Gastrocnemius medialis (tissue), 4 donors: ENCODE measurements at regions not wholly inside any gene's neighbourhood (a gene's known extent, or its start where the extent isn't known, plus 50 kb on each side); places are given as distances from the start of the nearest gene placed in this dataset.
A peak's percentile ranks its signal among the peaks of the same experiment; 100 is the strongest.

Experiments
- ATAC-seq, 2 donors: fragments of 150-250 bp; one replicate each; pipeline ENCODE4 v1.9.1; 2016
- DNase-seq, 2 donors: peaks; one replicate each; pipeline ENCODE4 v3.0.0-alpha.2; 2019
- H3K27ac ChIP-seq, 4 donors: fragments of 200-600 bp; sonication (generic); 1 replicate in 1 of 4; 2 replicates in 3 of 4; pipeline ENCODE4 v1.5.1; 2016 to 2018; ENCODE audit warnings: mild to moderate bottlenecking in 2 of 4, moderate library complexity in 1 of 4
- H3K27me3 ChIP-seq, 3 donors: fragments of 200-600 bp; sonication (generic) in 2 of 3; 1 replicate in 1 of 3; 2 replicates in 2 of 3; pipeline versions ENCODE4 v1.5.1 to v1.6.0; 2016 to 2019; ENCODE audit warnings: mild to moderate bottlenecking in 1 of 3, moderate library complexity in 1 of 3
- H3K36me3 ChIP-seq, 2 donors: fragments of 200-600 bp; sonication (generic) in 1 of 2; one replicate each; pipeline ENCODE4 v1.5.1; 2017 to 2018
- H3K4me1 ChIP-seq, 2 donors: fragments of 200-600 bp; sonication (generic) in 1 of 2; one replicate each; pipeline ENCODE4 v1.5.1; 2016 to 2017; ENCODE audit warnings: mild to moderate bottlenecking in 2 of 2
- H3K4me3 ChIP-seq, 4 donors: fragments of 200-600 bp; sonication (generic) in 3 of 4; 1 replicate in 1 of 4; 2 replicates in 3 of 4; pipeline ENCODE4 v1.5.1; 2016 to 2019; ENCODE audit warnings: mild to moderate bottlenecking in 2 of 4
- H3K9me3 ChIP-seq, 3 donors: fragments of 200-600 bp; sonication (generic) in 2 of 3; 1 replicate in 1 of 3; 2 replicates in 2 of 3; pipeline ENCODE4 v1.5.1; 2016 to 2019
- POLR2A ChIP-seq, 2 donors: fragments of 450-650 bp; IDR thresholded peaks; one replicate each; pipeline ENCODE4 v1.6.1; 2017; ENCODE audit warnings: antibody characterized with exemption in 2 of 2, mild to moderate bottlenecking in 2 of 2, moderate library complexity in 2 of 2
- in situ Hi-C, 4 donors: fragments of 200-750 bp; cut with MboI; loops; one replicate each; pipeline versions ENCODE4 v1.15.0 to v1.8.0; 2017; ENCODE audit warnings: low sequenced_read_pairs in 4 of 4
- intact Hi-C: fragments of 100-400 bp; cut with DNase I; formaldehyde crosslinking; loops from one replicate; pipeline ENCODE4 v1.15.1; 2023; ENCODE audit warnings: low total_unique reads
- TF ChIP-seq, protein P1 (sequence below), 5 experiments: fragments of 450-650 bp in 3 of 5; fragments of 200-600 bp in 2 of 5; sonication (generic) in 2 of 5; IDR thresholded peaks in 4 of 5; conservative IDR thresholded peaks in 1 of 5; 1 replicate in 4 of 5; 2 replicates in 1 of 5; pipeline ENCODE4 v1.5.1; 2016 to 2019; ENCODE audit warnings: antibody characterized with exemption in 5 of 5, mild to moderate bottlenecking in 3 of 5, moderate library complexity in 3 of 5

DNA sequence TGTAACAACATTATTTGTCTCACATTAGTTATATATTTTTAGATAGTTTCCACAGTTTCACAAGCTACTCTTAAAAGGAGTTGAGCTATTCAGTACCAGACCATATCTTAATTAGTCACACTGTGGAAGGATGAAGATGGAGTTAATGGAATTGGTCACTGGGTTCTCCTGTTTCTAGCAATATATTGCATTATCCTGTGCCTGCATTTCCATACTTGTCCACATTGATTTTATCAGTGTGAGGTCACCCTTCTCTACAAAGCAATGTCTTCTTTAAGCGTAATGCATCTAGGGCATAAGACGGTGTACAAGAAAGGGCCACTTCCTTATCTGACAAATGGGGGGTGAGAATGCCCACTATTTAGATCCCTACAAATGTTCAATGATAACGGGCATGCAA is 216.8 kb upstream of the TANK start:
- Histone ChIP-seq H3K4me1 (no peaks in the 10 kb centered on the region), H3K36me3 (no peaks in the 10 kb centered on the region), H3K27ac (no peak overlapping the region), H3K27me3 (no peaks in the 10 kb centered on the region), H3K9me3 (no peaks in the 10 kb centered on the region), H3K4me3 (no peak overlapping the region)
- ATAC-seq (no peak), DNase-seq (no peak)
- TF ChIP-seq, protein P1, sequence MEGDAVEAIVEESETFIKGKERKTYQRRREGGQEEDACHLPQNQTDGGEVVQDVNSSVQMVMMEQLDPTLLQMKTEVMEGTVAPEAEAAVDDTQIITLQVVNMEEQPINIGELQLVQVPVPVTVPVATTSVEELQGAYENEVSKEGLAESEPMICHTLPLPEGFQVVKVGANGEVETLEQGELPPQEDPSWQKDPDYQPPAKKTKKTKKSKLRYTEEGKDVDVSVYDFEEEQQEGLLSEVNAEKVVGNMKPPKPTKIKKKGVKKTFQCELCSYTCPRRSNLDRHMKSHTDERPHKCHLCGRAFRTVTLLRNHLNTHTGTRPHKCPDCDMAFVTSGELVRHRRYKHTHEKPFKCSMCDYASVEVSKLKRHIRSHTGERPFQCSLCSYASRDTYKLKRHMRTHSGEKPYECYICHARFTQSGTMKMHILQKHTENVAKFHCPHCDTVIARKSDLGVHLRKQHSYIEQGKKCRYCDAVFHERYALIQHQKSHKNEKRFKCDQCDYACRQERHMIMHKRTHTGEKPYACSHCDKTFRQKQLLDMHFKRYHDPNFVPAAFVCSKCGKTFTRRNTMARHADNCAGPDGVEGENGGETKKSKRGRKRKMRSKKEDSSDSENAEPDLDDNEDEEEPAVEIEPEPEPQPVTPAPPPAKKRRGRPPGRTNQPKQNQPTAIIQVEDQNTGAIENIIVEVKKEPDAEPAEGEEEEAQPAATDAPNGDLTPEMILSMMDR (IDR thresholded peaks at IDR 0.05 in 4 of 5, conservative IDR thresholded peaks at IDR 0.05 in 1 of 5), result no peak
- TF ChIP-seq POLR2A (IDR thresholded peaks at IDR 0.05), result no peak
- in situ Hi-C loops (no loop called here), intact Hi-C loops (no loop called here)

DNA sequence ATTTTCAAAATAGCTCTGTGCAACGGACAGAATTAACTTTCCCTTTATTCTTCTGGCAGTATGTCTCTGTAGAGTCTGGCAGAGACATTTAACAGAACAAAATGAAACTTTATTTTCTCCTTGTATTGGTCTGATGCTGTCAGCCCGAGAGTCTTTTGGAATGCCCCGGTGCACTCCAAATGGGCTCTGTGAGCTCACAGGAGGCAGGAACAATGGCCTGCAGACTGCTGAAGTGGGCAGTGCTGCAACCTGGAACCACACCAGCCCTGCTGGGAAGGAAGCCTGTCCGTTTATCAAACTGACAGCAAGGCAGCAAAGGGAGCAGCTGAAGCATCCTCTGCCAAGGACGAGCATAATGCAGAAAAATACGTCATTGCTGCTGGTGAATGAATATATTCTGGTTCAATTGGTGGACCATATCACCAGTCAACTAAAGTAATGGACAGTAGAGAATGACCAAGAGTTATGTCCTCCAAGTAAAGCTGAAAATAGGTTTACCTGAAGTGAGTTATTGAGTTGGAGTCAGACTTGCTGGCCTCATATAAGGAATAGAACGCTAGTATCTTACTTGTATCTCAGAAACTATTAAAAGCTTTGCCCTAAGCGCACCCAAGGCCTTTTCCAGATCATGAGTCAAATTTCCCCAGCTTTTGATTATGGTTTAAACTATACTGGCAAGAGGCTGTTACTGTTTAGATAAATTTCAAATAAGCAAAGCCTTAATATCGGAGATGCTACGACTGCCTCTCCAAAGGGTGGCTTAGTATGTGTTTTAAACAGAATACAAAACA is 207.6 kb upstream of the TANK start:
- no peaks in the 10 kb centered on the region for H3K27me3 ChIP-seq
- no peak for TF ChIP-seq POLR2A (IDR thresholded peaks at IDR 0.05)
- TF ChIP-seq, protein P1 (IDR thresholded peaks at IDR 0.05 in 4 of 5, conservative IDR thresholded peaks at IDR 0.05 in 1 of 5), result no peak
- no peaks in the 10 kb centered on the region for H3K36me3 ChIP-seq
- in situ Hi-C loops, result loop anchor here in 2 of 4 donors (25.0 kb wide), 3 partner anchors 515 to 840 kb away; no protein-coding TSS in a partner anchor
- H3K27ac ChIP-seq, result no peak overlapping the region
- intact Hi-C loops, result no loop called here
- H3K9me3 ChIP-seq, result no peaks in the 10 kb centered on the region
- DNase-seq (peak in 1 of 2 donors; percentile 15), ATAC-seq (peak; percentile 37 to 65)
- H3K4me1 ChIP-seq, result peaks cover 7 to 17% of the 10 kb centered on the region in 2 donors
- H3K4me3 ChIP-seq, result peak overlapping the region in 2 of 4 donors; percentile 4 to 32

DNA sequence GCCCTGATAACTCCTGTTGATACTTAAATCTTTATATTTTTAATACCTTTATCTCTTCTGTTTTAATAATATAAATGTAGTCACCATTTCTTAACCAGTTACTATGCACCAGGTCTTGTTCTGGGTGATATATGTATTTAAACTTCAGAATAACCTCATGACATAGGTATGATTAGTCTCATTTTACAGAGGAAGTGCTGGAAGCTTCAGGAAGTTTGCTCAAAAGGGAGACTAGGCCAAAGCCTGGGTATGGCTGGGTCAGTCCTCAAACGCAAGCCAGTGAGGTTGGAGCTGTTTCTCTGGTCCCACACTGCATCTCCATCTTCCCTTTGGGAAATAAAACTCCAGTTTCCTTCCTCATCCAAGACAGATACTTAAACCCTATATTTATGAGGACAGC is 204.7 kb upstream of the TANK start:
- Histone ChIP-seq H3K4me3 (no peak overlapping the region), H3K4me1 (peaks cover 7 to 17% of the 10 kb centered on the region in 2 donors), H3K27ac (peak overlapping the region in 2 of 4 donors; percentile 37 to 44), H3K27me3 (no peaks in the 10 kb centered on the region), H3K9me3 (no peaks in the 10 kb centered on the region), H3K36me3 (no peaks in the 10 kb centered on the region)
- in situ Hi-C loops, result loop anchor here in 2 of 4 donors (25.0 kb wide), 3 partner anchors 518 to 843 kb away; no protein-coding TSS in a partner anchor
- TF ChIP-seq, protein P1 (IDR thresholded peaks at IDR 0.05 in 4 of 5, conservative IDR thresholded peaks at IDR 0.05 in 1 of 5), result no peak
- TF ChIP-seq POLR2A (IDR thresholded peaks at IDR 0.05), result no peak
- intact Hi-C loops, result no loop called here
- DNase-seq (no peak), ATAC-seq (no peak)

DNA sequence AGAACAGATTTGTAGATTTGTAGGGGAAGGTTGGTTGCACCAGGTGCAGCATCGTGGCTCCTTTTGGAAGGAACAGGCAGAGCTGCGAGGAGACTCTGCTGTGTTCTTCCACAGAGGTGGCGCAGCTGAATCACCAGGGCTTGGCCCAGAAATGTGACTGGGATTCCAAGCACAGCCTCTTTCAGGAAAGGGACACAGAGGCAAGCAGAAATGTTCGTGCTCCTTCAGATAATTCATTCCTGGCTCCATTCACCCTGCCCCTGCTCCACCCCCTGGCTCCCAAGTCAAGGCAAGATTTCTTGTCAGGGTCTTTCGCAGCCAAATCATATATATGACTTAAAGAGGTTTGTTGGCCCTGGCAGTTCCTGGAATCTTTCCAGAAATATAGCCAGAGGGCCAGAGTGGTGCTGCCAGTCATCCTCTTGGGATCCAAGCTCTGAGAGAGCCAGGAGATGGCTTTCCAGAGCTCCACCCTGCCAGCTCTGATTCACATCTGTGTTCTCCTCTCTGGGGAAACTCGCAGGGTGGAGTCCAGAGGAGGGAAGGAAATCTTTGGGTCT is 203.9 kb upstream of the TANK start:
- DNase-seq, result peak; percentile 23 to 51
- H3K27ac ChIP-seq, result peak overlapping the region in 2 of 4 donors; percentile 37 to 44
- no peaks in the 10 kb centered on the region for H3K9me3 ChIP-seq
- no peak overlapping the region for H3K4me3 ChIP-seq
- H3K36me3 ChIP-seq, result no peaks in the 10 kb centered on the region
- peaks cover 7 to 17% of the 10 kb centered on the region in 2 donors for H3K4me1 ChIP-seq
- ATAC-seq, result peak; percentile 75 to 79
- no peak for TF ChIP-seq POLR2A (IDR thresholded peaks at IDR 0.05)
- TF ChIP-seq, protein P1 (IDR thresholded peaks at IDR 0.05 in 4 of 5, conservative IDR thresholded peaks at IDR 0.05 in 1 of 5), result no peak
- in situ Hi-C loops, result loop anchor here in 2 of 4 donors (25.0 kb wide), 3 partner anchors 519 to 844 kb away; no protein-coding TSS in a partner anchor
- intact Hi-C loops, result no loop called here
- no peaks in the 10 kb centered on the region for H3K27me3 ChIP-seq
